ENCODE measurements at regions not wholly inside any gene's neighbourhood (a gene's known extent, or its start where the extent isn't known, plus 50 kb on each side); places are given as distances from the start of the nearest gene placed in this dataset.

GRCh38 chr13:111974341-111974640 is 92.7 kb upstream of the SOX1 start:
- DNase-seq (ENCODE audit: low read depth, low spot score), result no peak
- no peak overlapping the region for H3K4me3 ChIP-seq (ENCODE audit: low read length)

- H3K4me3 ChIP-seq (ENCODE audit: low read length), result no peak overlapping the region
Measured at GRCh38 chr13:111975539-111976473, 91.1 kb upstream of the SOX1 start.

GRCh38 chr13:111976474-111977178 is 90.3 kb upstream of the SOX1 start:
- no peak overlapping the region for H3K4me3 ChIP-seq (ENCODE audit: low read length)
- no peak for DNase-seq (ENCODE audit: low read depth, low spot score)

More at GRCh38 chr13:111975539-111976473, 91.1 kb upstream of the SOX1 start:
- DNase-seq (ENCODE audit: low read depth, low spot score), result no peak

GRCh38 chr13:111977179-111977506 is 89.8 kb upstream of the SOX1 start:
- no peak overlapping the region for H3K4me3 ChIP-seq (ENCODE audit: low read length)
- no peak for DNase-seq (ENCODE audit: low read depth, low spot score)

GRCh38 chr13:111978546-111978945 is 88.4 kb upstream of the SOX1 start:
- no peak for DNase-seq (ENCODE audit: low read depth, low spot score)
- H3K4me3 ChIP-seq (ENCODE audit: low read length), result no peak overlapping the region

- no peak for DNase-seq (ENCODE audit: low read depth, low spot score)
- no peak overlapping the region for H3K4me3 ChIP-seq (ENCODE audit: low read length)
Measured at GRCh38 chr13:111980146-111980929, 86.6 kb upstream of the SOX1 start.

- H3K4me3 ChIP-seq (ENCODE audit: low read length), result no peak overlapping the region
- no peak for DNase-seq (ENCODE audit: low read depth, low spot score)
Measured at GRCh38 chr13:111981006-111981405, 85.9 kb upstream of the SOX1 start.

- DNase-seq (ENCODE audit: low read depth, low spot score), result peak; percentile 38
- no peak overlapping the region for H3K4me3 ChIP-seq (ENCODE audit: low read length)
Measured at GRCh38 chr13:111981446-111982165, 85.3 kb upstream of the SOX1 start.

- no peak overlapping the region for H3K4me3 ChIP-seq (ENCODE audit: low read length)
- no peak for DNase-seq (ENCODE audit: low read depth, low spot score)
Measured at GRCh38 chr13:111984349-111984748, 82.6 kb upstream of the SOX1 start.

- no peak overlapping the region for H3K4me3 ChIP-seq (ENCODE audit: low read length)
- no peak for DNase-seq (ENCODE audit: low read depth, low spot score)
Measured at GRCh38 chr13:111990362-111990761, 76.6 kb upstream of the SOX1 start.

- no peak overlapping the region for H3K4me3 ChIP-seq (ENCODE audit: low read length)
- no peak for DNase-seq (ENCODE audit: low read depth, low spot score)
Measured at GRCh38 chr13:111992911-111993310, 74.0 kb upstream of the SOX1 start.

- DNase-seq (ENCODE audit: low read depth, low spot score), result no peak
- no peak overlapping the region for H3K4me3 ChIP-seq (ENCODE audit: low read length)
Measured at GRCh38 chr13:111993691-111994090, 73.3 kb upstream of the SOX1 start.

- DNase-seq (ENCODE audit: low read depth, low spot score), result no peak
- H3K4me3 ChIP-seq (ENCODE audit: low read length), result no peak overlapping the region
Measured at GRCh38 chr13:111994578-111994977, 72.4 kb upstream of the SOX1 start.

- DNase-seq (ENCODE audit: low read depth, low spot score), result no peak
- H3K4me3 ChIP-seq (ENCODE audit: low read length), result no peak overlapping the region
Measured at GRCh38 chr13:111999352-111999751, 67.6 kb upstream of the SOX1 start.

- H3K4me3 ChIP-seq (ENCODE audit: low read length), result no peak overlapping the region
- no peak for DNase-seq (ENCODE audit: low read depth, low spot score)
Measured at GRCh38 chr13:112000888-112001287, 66.1 kb upstream of the SOX1 start.

- DNase-seq (ENCODE audit: low read depth, low spot score), result no peak
- no peak overlapping the region for H3K4me3 ChIP-seq (ENCODE audit: low read length)
Measured at GRCh38 chr13:112001571-112001970, 65.4 kb upstream of the SOX1 start.

GRCh38 chr13:112003396-112003795 is 63.6 kb upstream of the SOX1 start:
- no peak for DNase-seq (ENCODE audit: low read depth, low spot score)
- H3K4me3 ChIP-seq (ENCODE audit: low read length), result no peak overlapping the region

GRCh38 chr13:112003941-112004340 is 63.0 kb upstream of the SOX1 start:
- no peak overlapping the region for H3K4me3 ChIP-seq (ENCODE audit: low read length)
- no peak for DNase-seq (ENCODE audit: low read depth, low spot score)

- H3K4me3 ChIP-seq (ENCODE audit: low read length), result no peak overlapping the region
- no peak for DNase-seq (ENCODE audit: low read depth, low spot score)
Measured at GRCh38 chr13:112005925-112006324, 61.0 kb upstream of the SOX1 start.

All from Jurkat, Clone E6-1 (cell line).